PC-3 (cell line): ENCODE measurements at regions not wholly inside any gene's neighbourhood (a gene's known extent, or its start where the extent isn't known, plus 50 kb on each side); places are given as distances from the start of the nearest gene placed in this dataset.

Source experiments
- CTCF ChIP-seq: fragments of 300-600 bp; sonication (generic); conservative IDR thresholded peaks from 2 replicates; pipeline ENCODE4 v1.5.1; 2017; ENCODE audit warnings: antibody characterized with exemption, low read depth, mild to moderate bottlenecking, low read length
- EZH2 ChIP-seq: fragments of 300-600 bp; sonication (generic); IDR thresholded peaks from one replicate; pipeline ENCODE4 v1.6.1; 2017; ENCODE audit warnings: antibody characterized with exemption, mild to moderate bottlenecking, low read length; ENCODE audit not compliant: unreplicated experiment
- EZH2phosphoT487 ChIP-seq: fragments of 300-600 bp; sonication (generic); IDR thresholded peaks from 2 replicates; pipeline ENCODE4 v1.6.1; 2018; ENCODE audit warnings: mild to moderate bottlenecking, antibody characterized with exemption, low read length, borderline replicate concordance

- no peak for TF ChIP-seq CTCF
- TF ChIP-seq EZH2: no peak
- TF ChIP-seq EZH2phosphoT487: no peak
Observed at GRCh38 chr12:19633641-19634040, 194.3 kb downstream of the AEBP2 start.
